WTC11 (cell line): ENCODE measurements at regions not wholly inside any gene's neighbourhood (a gene's known extent, or its start where the extent isn't known, plus 50 kb on each side); places are given as distances from the start of the nearest gene placed in this dataset.

Experiments used
- CTCF ChIP-seq: fragments of 200-600 bp; IDR thresholded peaks from 2 replicates; pipeline ENCODE4 v1.8.0; 2022; ENCODE audit warnings: antibody characterized with exemption
- JUN ChIP-seq: sonication (generic); formaldehyde crosslinking; IDR thresholded peaks from 2 replicates; pipeline ENCODE4 v1.8.0; 2023; ENCODE audit warnings: mild to moderate bottlenecking, missing genetic modification reagents
- NR1H2 ChIP-seq: sonication (generic); formaldehyde crosslinking; IDR thresholded peaks from 2 replicates; pipeline ENCODE4 v1.9.0; 2021; ENCODE audit warnings: mild to moderate bottlenecking, moderate library complexity, missing genetic modification reagents
- PRRX2 ChIP-seq: fragments of 250-450 bp; sonication (Bioruptor Pico); IDR thresholded peaks from 2 replicates; pipeline ENCODE4 v1.8.0; 2021; ENCODE audit warnings: mild to moderate bottlenecking
- TF ChIP-seq, protein P1 (sequence below): sonication (generic); formaldehyde crosslinking; IDR thresholded peaks from 2 replicates; pipeline ENCODE4 v1.8.1; 2023; ENCODE audit warnings: mild to moderate bottlenecking, moderate library complexity, missing genetic modification reagents
- TF ChIP-seq, protein P2 (sequence below): sonication (generic); formaldehyde crosslinking; IDR thresholded peaks from 2 replicates; pipeline ENCODE4 v1.8.1; 2023; ENCODE audit warnings: mild to moderate bottlenecking, missing genetic modification reagents

DNA sequence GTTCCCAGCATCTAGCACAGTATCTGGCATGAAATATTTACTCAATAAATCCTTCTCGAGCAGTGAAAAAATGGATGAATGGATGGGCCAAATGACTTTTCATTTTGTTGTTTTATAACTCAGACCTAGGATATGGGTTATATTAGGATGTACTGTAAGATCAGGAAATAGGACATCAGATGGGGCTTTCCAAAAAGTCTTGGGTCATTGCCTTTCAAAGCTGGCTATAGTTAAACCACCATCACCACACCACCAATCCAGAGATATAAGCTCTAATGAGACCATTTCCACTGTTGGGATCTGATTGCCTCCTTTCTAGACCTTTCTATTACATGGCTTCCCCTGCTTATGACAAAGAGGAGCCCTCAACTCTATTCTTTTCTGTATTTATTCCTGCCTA, 525.0 kb upstream of the TCF4 start:
- no peak for TF ChIP-seq CTCF
- TF ChIP-seq, protein P1, sequence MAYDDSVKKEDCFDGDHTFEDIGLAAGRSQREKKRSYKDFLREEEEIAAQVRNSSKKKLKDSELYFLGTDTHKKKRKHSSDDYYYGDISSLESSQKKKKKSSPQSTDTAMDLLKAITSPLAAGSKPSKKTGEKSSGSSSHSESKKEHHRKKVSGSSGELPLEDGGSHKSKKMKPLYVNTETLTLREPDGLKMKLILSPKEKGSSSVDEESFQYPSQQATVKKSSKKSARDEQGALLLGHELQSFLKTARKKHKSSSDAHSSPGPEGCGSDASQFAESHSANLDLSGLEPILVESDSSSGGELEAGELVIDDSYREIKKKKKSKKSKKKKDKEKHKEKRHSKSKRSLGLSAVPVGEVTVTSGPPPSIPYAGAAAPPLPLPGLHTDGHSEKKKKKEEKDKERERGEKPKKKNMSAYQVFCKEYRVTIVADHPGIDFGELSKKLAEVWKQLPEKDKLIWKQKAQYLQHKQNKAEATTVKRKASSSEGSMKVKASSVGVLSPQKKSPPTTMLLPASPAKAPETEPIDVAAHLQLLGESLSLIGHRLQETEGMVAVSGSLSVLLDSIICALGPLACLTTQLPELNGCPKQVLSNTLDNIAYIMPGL (CRISPR knock-in tag) = no peak
- TF ChIP-seq NR1H2 (CRISPR knock-in tag) = no peak
- TF ChIP-seq, protein P2, sequence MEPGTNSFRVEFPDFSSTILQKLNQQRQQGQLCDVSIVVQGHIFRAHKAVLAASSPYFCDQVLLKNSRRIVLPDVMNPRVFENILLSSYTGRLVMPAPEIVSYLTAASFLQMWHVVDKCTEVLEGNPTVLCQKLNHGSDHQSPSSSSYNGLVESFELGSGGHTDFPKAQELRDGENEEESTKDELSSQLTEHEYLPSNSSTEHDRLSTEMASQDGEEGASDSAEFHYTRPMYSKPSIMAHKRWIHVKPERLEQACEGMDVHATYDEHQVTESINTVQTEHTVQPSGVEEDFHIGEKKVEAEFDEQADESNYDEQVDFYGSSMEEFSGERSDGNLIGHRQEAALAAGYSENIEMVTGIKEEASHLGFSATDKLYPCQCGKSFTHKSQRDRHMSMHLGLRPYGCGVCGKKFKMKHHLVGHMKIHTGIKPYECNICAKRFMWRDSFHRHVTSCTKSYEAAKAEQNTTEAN = no peak
- no peak for TF ChIP-seq PRRX2 (CRISPR knock-in tag)
- TF ChIP-seq JUN = no peak
